ENCODE measurements at regions not wholly inside any gene's neighbourhood (a gene's known extent, or its start where the extent isn't known, plus 50 kb on each side); places are given as distances from the start of the nearest gene placed in this dataset.

GRCh38 chr1:98472878-98473277 lies 188.6 kb upstream of the SNX7 start:
- Mint-ChIP-seq H3K4me3 (no peak overlapping the region), H3K9me3 (no peaks in the 10 kb centered on the region), H3K27me3 (ENCODE audit: low read depth, poor library complexity) (no peaks in the 10 kb centered on the region), H3K36me3 (ENCODE audit: low read depth) (no peaks in the 10 kb centered on the region), H3K27ac (no peak overlapping the region), H3K4me1 (no peaks in the 10 kb centered on the region)
- no peak for DNase-seq
- TF ChIP-seq CTCF (IDR thresholded peaks at IDR 0.05): no peak

GRCh38 chr1:98471633-98472032 lies 189.9 kb upstream of the SNX7 start:
- peaks cover 8% of the 10 kb centered on the region for H3K4me1 Mint-ChIP-seq
- no peaks in the 10 kb centered on the region for H3K36me3 Mint-ChIP-seq (ENCODE audit: low read depth)
- no peaks in the 10 kb centered on the region for H3K27me3 Mint-ChIP-seq (ENCODE audit: low read depth, poor library complexity)
- H3K9me3 Mint-ChIP-seq: no peaks in the 10 kb centered on the region
- DNase-seq: no peak
- no peak overlapping the region for H3K4me3 Mint-ChIP-seq
- TF ChIP-seq CTCF (IDR thresholded peaks at IDR 0.05): no peak
- no peak overlapping the region for H3K27ac Mint-ChIP-seq

- H3K27me3 Mint-ChIP-seq (ENCODE audit: low read depth, poor library complexity): no peaks in the 10 kb centered on the region
- no peaks in the 10 kb centered on the region for H3K36me3 Mint-ChIP-seq (ENCODE audit: low read depth)
- no peak overlapping the region for H3K27ac Mint-ChIP-seq
- peak; percentile 91 for TF ChIP-seq CTCF (IDR thresholded peaks at IDR 0.05)
- H3K4me1 Mint-ChIP-seq: peaks cover 8% of the 10 kb centered on the region
- H3K9me3 Mint-ChIP-seq: no peaks in the 10 kb centered on the region
- H3K4me3 Mint-ChIP-seq: no peak overlapping the region
- peak; percentile 3 for DNase-seq
Observed at GRCh38 chr1:98468111-98468717, 193.3 kb upstream of the SNX7 start.

- DNase-seq: no peak
- Mint-ChIP-seq H3K27ac (no peak overlapping the region), H3K27me3 (ENCODE audit: low read depth, poor library complexity) (no peaks in the 10 kb centered on the region), H3K4me1 (peaks cover 8% of the 10 kb centered on the region), H3K36me3 (ENCODE audit: low read depth) (no peaks in the 10 kb centered on the region), H3K9me3 (no peaks in the 10 kb centered on the region), H3K4me3 (no peak overlapping the region)
- no peak for TF ChIP-seq CTCF (IDR thresholded peaks at IDR 0.05)
Observed at GRCh38 chr1:98467586-98467985, 193.9 kb upstream of the SNX7 start.

GRCh38 chr1:98467122-98467521 lies 194.4 kb upstream of the SNX7 start:
- Mint-ChIP-seq H3K27ac (no peak overlapping the region), H3K4me1 (peaks cover 8% of the 10 kb centered on the region), H3K4me3 (no peak overlapping the region), H3K36me3 (ENCODE audit: low read depth) (no peaks in the 10 kb centered on the region), H3K27me3 (ENCODE audit: low read depth, poor library complexity) (no peaks in the 10 kb centered on the region), H3K9me3 (no peaks in the 10 kb centered on the region)
- no peak for TF ChIP-seq CTCF (IDR thresholded peaks at IDR 0.05)
- no peak for DNase-seq

- no peak for DNase-seq
- no peaks in the 10 kb centered on the region for H3K27me3 Mint-ChIP-seq (ENCODE audit: low read depth, poor library complexity)
- no peak overlapping the region for H3K4me3 Mint-ChIP-seq
- H3K36me3 Mint-ChIP-seq (ENCODE audit: low read depth): no peaks in the 10 kb centered on the region
- peaks cover 13% of the 10 kb centered on the region for H3K4me1 Mint-ChIP-seq
- no peak for TF ChIP-seq CTCF (IDR thresholded peaks at IDR 0.05)
- H3K9me3 Mint-ChIP-seq: no peaks in the 10 kb centered on the region
- no peak overlapping the region for H3K27ac Mint-ChIP-seq
Observed at GRCh38 chr1:98461873-98462385, 199.6 kb upstream of the SNX7 start.
